Ishikawa (cell line): ENCODE measurements at regions not wholly inside any gene's neighbourhood (a gene's known extent, or its start where the extent isn't known, plus 50 kb on each side); places are given as distances from the start of the nearest gene placed in this dataset.

ENCODE experiments used
- CEBPB ChIP-seq: IDR thresholded peaks from 2 replicates; pipeline ENCODE4 v1.6.1; 2012
- CREB1 ChIP-seq: IDR thresholded peaks from 2 replicates; pipeline ENCODE4 v1.6.1; 2012; ENCODE audit warnings: low read depth
- EP300 ChIP-seq: IDR thresholded peaks from 2 replicates; pipeline ENCODE4 v1.6.1; 2012; ENCODE audit warnings: borderline replicate concordance
- NFIC ChIP-seq: IDR thresholded peaks from 2 replicates; pipeline ENCODE4 v1.6.1; 2012
- RAD21 ChIP-seq: IDR thresholded peaks from 2 replicates; pipeline ENCODE4 v1.6.1; 2012; ENCODE audit warnings: low read depth
- TAF1 ChIP-seq: IDR thresholded peaks from 2 replicates; pipeline ENCODE4 v1.6.1; 2012; ENCODE audit warnings: low read depth, mild to moderate bottlenecking
- YY1 ChIP-seq: IDR thresholded peaks from 2 replicates; pipeline ENCODE4 v1.6.1; 2012; ENCODE audit warnings: low read depth
- ZBTB7A ChIP-seq: IDR thresholded peaks from 2 replicates; pipeline ENCODE4 v1.6.1; 2012; ENCODE audit warnings: low read depth

DNA sequence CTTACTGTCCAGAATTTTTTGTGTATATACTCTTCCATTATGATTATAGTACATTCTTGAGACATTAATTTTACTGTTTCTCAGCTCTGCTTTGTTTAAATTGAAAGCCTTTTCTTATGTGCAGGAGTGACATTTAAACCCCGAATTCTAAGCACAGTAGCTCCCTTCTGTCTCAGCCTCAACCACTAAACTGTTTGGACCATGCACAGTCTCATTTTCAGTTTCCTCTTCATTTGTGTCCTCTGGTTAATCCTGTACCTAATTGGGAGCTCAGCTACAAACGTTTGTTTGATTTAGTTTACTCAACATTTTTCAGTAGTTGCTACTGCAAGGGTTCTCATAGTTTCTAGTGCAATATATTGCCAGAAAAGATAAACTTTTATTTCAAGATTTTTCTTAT, 206.3 kb downstream of the SLITRK5 start:
- TF ChIP-seq CEBPB (no peak), TAF1 (no peak), YY1 (no peak), RAD21 (no peak), CREB1 (no peak), EP300 (no peak), ZBTB7A (no peak), NFIC (no peak)
